GM19193 (cell line): ENCODE measurements at regions not wholly inside any gene's neighbourhood (a gene's known extent, or its start where the extent isn't known, plus 50 kb on each side); places are given as distances from the start of the nearest gene placed in this dataset.

Source experiments
- POLR2A ChIP-seq: IDR thresholded peaks from 4 replicates; pipeline ENCODE4 v1.6.1; 2011; ENCODE audit not compliant: insufficient read depth, insufficient read length; ENCODE audit errors: extremely low read depth

DNA sequence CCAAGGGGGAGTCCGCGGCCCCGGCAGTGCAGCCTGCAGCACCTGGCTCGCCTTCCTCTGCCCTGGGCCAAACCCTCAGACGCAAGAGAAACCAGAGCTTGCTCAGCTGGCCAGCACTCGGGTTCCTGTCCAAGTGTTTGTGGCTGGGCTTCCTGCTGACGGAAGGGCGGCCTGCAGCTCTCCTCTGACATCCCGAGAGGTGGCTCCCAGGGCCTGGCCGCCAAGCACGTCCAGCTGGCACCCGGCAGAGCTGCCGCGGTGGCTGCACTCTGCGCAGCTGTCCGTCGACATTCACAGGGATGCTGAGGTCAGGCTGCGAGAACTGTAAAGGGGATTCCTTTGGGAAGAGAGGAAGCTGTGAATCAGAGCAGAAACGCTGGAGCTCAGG, 85.6 kb downstream of the CPN2 start:
- no peak for TF ChIP-seq POLR2A

GRCh38 chr3:194265996-194266964, 84.8 kb downstream of the CPN2 start:
- no peak for TF ChIP-seq POLR2A

GRCh38 chr3:194267744-194268653, 83.1 kb downstream of the CPN2 start:
- TF ChIP-seq POLR2A = no peak

GRCh38 chr3:194268654-194269512, 82.2 kb downstream of the CPN2 start:
- TF ChIP-seq POLR2A = no peak

GRCh38 chr3:194269610-194270145, 81.5 kb downstream of the CPN2 start:
- TF ChIP-seq POLR2A = no peak

GRCh38 chr3:194270627-194271459, 80.3 kb downstream of the CPN2 start:
- TF ChIP-seq POLR2A = no peak

DNA sequence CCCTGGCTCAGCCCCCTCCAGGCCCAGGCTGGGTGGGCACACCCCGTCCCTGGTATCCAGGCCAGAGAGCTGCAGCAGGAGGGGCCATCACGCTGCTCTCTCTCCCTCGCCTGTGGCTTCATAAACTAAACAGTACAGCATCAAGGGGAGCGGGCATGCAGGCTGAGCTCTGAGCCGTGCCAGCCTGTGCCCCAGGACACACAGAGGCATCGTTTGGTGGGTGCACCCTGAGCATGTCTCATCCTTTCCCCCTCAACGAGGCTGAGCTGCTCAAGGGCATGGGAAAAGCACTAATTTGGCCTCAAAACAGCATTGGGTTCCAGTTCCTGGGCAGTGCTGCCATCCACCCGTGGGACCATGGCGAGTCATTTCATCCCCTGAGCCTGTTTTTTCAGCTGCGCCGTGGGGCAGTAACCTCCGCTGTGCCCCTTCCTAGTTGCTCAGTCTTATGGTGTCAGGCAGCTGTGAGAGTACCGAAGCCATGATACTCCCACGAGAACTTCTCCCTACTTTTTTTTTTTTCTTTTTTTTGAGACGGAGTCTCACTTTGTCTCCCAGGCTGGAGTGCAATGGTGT, 79.6 kb downstream of the CPN2 start:
- no peak for TF ChIP-seq POLR2A

DNA sequence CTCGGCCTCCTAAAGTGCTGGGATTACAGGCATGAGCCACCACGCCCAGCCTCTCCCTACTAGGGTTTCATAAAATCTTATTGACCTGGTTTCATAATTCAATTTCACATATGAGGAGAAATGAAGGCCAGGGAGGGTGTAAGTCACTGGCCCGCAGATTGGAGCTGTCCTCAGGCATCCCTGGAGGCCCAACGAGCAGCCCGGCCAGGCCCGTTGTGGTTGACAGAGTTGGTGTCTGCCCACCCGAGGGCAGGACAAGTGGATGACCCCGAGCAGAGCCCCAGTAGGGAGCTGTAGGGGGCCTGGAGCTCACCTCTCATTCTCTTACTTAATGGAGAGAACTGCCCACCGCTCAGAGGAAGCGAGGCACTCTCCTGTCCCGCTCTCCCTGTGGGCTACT, 78.9 kb downstream of the CPN2 start:
- TF ChIP-seq POLR2A = no peak

GRCh38 chr3:194272861-194273742, 78.0 kb downstream of the CPN2 start:
- no peak for TF ChIP-seq POLR2A

DNA sequence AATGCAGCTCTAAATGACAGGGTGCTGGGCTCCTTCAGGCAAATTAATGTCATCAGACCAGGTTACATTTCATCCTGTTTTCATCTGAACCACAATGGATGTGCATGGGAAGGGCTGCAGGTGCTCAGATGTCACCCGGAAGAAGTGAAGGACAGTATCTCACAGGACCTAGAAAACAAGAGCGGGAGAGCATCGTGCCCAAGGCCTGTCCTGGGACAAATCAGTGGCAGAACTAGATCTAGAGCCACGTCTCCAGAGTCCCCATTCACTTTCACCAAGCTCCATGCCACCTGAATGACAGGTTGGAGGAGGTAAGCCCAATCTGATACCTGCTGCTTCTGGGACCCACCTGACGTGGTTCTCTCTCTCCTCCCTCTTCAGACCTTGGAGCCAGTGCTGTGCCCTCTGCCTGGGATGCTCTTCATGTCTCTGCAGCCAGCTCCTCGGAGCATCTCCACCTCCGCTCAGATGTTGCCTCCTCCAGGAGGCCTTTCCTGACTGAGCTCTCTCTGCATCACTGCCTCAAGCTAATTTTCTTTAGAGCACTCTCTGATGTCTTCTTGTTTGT, 77.3 kb downstream of the CPN2 start:
- no peak for TF ChIP-seq POLR2A

DNA sequence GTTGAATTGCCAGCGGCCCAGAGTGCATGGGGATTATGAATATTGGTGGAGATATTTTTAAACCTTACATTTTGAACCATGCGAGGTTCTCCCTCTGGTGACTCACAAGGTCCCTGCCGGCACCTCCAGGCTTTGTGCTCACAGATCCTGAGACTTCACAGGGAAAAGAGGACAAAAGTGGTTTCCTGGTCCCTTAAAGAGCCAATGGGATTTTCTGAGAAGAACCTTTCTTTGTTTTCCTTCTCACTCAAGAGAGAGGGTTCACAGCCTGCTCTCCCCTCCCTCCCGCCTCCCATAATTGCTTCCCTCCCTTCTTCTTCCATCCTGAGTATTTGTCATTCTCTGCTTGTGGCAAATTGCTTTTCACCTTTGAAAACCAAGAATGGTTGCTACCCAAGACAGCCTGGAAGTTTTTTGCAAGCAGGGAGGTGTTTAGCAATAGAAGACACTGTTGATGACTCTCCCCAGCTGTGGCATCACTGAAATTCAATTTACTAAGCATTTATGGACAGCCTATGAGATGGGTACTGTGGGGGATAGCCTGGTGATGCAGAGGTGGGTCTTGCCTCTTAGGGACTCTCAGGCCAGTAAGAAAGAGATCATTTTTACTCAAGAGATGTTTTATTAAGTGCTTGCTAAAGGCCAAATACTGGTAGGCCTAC, 76.6 kb downstream of the CPN2 start:
- TF ChIP-seq POLR2A = no peak
